ENCODE measurements at regions not wholly inside any gene's neighbourhood (a gene's known extent, or its start where the extent isn't known, plus 50 kb on each side); places are given as distances from the start of the nearest gene placed in this dataset.

GRCh38 chr12:118763234-118763633 is 218.1 kb upstream of the SRRM4 start:
- TF ChIP-seq POLR2A (IDR thresholded peaks at IDR 0.05) = no peak
- no peak for TF ChIP-seq CTCF (IDR thresholded peaks at IDR 0.05)
